KMS-11 (cell line): ENCODE measurements at regions not wholly inside any gene's neighbourhood (a gene's known extent, or its start where the extent isn't known, plus 50 kb on each side); places are given as distances from the start of the nearest gene placed in this dataset.

ENCODE experiments used
- H2AFZ ChIP-seq: fragments of 200-600 bp; sonication (generic); 2 replicates; pipeline ENCODE4 v1.6.1; 2016; ENCODE audit warnings: antibody characterized with exemption, mixed run types, low read depth
- H3K27ac ChIP-seq: fragments of 200-600 bp; sonication (generic); 2 replicates; pipeline ENCODE4 v1.6.1; 2016; ENCODE audit warnings: mild to moderate bottlenecking, mixed run types
- H3K27me3 ChIP-seq: fragments of 200-600 bp; sonication (generic); 2 replicates; pipeline ENCODE4 v1.6.1; 2017; ENCODE audit warnings: mild to moderate bottlenecking, low read depth, mixed run types, moderate library complexity; ENCODE audit not compliant: insufficient read depth
- H3K36me3 ChIP-seq: fragments of 200-600 bp; sonication (generic); 2 replicates; pipeline ENCODE4 v1.6.1; 2017; ENCODE audit warnings: mild to moderate bottlenecking, mixed run types; ENCODE audit not compliant: insufficient read depth
- H3K4me1 ChIP-seq: fragments of 200-600 bp; sonication (generic); 2 replicates; pipeline ENCODE4 v1.6.1; 2016; ENCODE audit warnings: mild to moderate bottlenecking, low read depth, mixed run types; ENCODE audit not compliant: poor library complexity, severe bottlenecking
- H3K4me2 ChIP-seq: fragments of 200-600 bp; sonication (generic); 2 replicates; pipeline ENCODE4 v1.7.0; 2016; ENCODE audit warnings: mild to moderate bottlenecking, mixed run types
- H3K4me3 ChIP-seq: fragments of 200-600 bp; sonication (generic); IDR thresholded peaks from 2 replicates; pipeline ENCODE4 v1.6.1; 2017; ENCODE audit warnings: low read depth, low read length, mixed read lengths; ENCODE audit not compliant: insufficient read depth
- H3K79me2 ChIP-seq: fragments of 200-600 bp; sonication (generic); 2 replicates; pipeline ENCODE4 v1.6.1; 2016; ENCODE audit warnings: low read depth, mixed run types; ENCODE audit not compliant: insufficient read depth
- H3K9ac ChIP-seq: fragments of 200-600 bp; sonication (generic); 2 replicates; pipeline ENCODE4 v1.6.1; 2016; ENCODE audit warnings: mild to moderate bottlenecking, mixed run types
- H4K20me1 ChIP-seq: fragments of 200-600 bp; sonication (generic); 2 replicates; pipeline ENCODE4 v1.6.1; 2016; ENCODE audit warnings: mild to moderate bottlenecking, mixed run types; ENCODE audit not compliant: insufficient read depth
- TF ChIP-seq, protein P1 (sequence below): fragments of 200-600 bp; sonication (generic); conservative IDR thresholded peaks from 2 replicates; pipeline ENCODE4 v1.6.1; 2017; ENCODE audit warnings: low read depth, mild to moderate bottlenecking, antibody characterized with exemption, low read length, moderate library complexity, mixed read lengths

DNA sequence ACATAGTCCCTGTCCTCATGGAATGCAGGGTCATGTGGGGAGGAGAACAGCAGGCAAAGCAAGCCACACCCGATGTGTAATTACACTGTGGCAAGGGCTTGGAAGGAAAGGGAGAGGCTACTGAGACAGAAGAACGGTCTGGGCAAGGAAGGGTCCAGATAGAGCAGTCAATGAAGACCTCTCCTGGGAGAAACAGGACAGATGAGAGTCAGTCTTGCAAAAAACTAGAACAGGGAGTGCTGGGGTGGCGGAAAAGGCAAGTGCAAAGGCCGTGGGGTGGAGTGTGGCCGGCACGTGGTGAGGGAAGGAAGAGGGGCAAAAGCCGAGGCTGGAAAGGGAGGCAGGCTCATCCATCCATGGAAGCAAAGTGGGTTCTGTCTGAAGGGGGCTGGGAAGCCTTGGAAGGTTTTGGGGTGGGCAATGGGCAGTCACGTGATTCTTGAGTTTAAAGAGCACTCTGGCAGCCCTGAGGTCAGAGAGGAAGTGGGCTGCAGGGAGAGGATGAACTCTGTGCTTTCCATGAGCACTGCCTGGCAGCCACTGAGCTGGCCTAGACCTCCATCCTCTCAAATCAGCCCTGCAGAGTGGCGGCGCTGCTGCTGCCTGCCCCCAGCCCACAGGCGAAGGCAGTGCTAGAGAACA lies 182.2 kb downstream of the INHBB start:
- Histone ChIP-seq H3K4me1 (no peaks in the 10 kb centered on the region), H3K4me2 (no peak overlapping the region), H3K27me3 (no peaks in the 10 kb centered on the region), H3K79me2 (no peaks in the 10 kb centered on the region), H3K4me3 (no peak overlapping the region), H3K36me3 (no peaks in the 10 kb centered on the region), H3K27ac (no peak overlapping the region), H2AFZ (no peak overlapping the region), H3K9ac (no peak overlapping the region), H4K20me1 (no peaks in the 10 kb centered on the region)
- TF ChIP-seq, protein P1, sequence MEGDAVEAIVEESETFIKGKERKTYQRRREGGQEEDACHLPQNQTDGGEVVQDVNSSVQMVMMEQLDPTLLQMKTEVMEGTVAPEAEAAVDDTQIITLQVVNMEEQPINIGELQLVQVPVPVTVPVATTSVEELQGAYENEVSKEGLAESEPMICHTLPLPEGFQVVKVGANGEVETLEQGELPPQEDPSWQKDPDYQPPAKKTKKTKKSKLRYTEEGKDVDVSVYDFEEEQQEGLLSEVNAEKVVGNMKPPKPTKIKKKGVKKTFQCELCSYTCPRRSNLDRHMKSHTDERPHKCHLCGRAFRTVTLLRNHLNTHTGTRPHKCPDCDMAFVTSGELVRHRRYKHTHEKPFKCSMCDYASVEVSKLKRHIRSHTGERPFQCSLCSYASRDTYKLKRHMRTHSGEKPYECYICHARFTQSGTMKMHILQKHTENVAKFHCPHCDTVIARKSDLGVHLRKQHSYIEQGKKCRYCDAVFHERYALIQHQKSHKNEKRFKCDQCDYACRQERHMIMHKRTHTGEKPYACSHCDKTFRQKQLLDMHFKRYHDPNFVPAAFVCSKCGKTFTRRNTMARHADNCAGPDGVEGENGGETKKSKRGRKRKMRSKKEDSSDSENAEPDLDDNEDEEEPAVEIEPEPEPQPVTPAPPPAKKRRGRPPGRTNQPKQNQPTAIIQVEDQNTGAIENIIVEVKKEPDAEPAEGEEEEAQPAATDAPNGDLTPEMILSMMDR, result no peak

DNA sequence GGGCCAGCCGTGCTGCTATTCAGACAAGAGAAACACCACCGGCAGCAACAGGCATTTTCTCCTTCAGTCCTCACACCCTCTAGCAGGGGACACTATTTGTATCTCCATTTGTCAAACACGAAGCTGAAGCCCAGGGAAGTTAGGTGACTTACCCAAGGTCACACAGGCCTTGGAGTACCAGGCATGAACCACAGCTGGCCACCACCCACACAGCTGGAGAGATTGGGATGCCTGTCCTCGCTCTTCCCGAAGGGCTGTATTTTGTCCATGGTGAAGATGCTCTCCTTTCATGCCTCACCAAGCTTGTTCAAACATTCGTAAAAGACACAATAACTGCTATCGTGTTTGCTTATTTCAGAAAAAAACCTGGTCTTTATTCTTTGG lies 182.7 kb downstream of the INHBB start:
- no peak overlapping the region for H3K4me2 ChIP-seq
- H3K36me3 ChIP-seq, result no peaks in the 10 kb centered on the region
- no peak overlapping the region for H3K4me3 ChIP-seq
- H4K20me1 ChIP-seq, result no peaks in the 10 kb centered on the region
- no peak overlapping the region for H3K27ac ChIP-seq
- no peak overlapping the region for H2AFZ ChIP-seq
- TF ChIP-seq, protein P1, result no peak
- H3K27me3 ChIP-seq, result no peaks in the 10 kb centered on the region
- no peaks in the 10 kb centered on the region for H3K4me1 ChIP-seq
- no peak overlapping the region for H3K9ac ChIP-seq
- no peaks in the 10 kb centered on the region for H3K79me2 ChIP-seq

DNA sequence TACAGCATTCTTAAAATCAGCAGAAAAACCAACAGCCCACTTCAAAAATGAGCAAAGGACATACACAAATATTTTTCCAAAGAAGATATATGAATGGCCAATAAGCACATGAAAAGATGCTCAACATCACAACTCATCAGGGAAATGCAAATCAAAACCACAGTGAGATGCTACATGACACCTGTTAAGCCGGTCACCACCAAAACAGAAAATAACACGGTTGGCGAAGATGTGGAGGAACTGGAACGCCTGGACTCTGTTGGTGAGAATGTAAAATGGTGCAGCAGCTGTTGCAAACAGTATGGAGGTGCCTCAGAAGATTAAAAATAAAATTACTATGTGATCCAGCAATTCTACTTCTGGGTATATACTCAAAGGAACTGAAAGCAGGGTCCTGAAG lies 184.8 kb downstream of the INHBB start:
- Histone ChIP-seq H4K20me1 (no peaks in the 10 kb centered on the region), H3K4me2 (no peak overlapping the region), H3K9ac (no peak overlapping the region), H3K36me3 (no peaks in the 10 kb centered on the region), H3K4me3 (no peak overlapping the region), H3K4me1 (no peaks in the 10 kb centered on the region), H2AFZ (no peak overlapping the region), H3K27me3 (no peaks in the 10 kb centered on the region), H3K79me2 (no peaks in the 10 kb centered on the region), H3K27ac (no peak overlapping the region)
- TF ChIP-seq, protein P1, result no peak

DNA sequence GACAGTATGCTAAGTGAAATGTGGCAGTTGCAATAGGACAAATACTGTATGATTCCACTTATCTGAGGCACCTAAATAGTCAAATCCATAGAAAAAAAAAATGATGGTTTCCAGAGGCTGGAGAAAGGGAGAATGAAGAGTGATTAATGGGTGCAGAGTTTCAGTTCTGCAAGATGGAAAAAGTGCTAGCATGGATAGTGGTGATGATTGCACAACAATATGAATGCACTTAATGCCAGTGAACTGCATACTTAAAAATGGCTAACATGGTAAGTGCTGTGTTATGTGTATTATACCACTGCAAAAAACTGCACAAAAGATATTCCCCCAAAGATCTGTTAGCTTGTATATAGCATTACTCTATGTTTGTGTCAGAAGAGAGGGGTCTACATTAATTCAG lies 185.4 kb downstream of the INHBB start:
- Histone ChIP-seq H3K4me2 (no peak overlapping the region), H3K4me1 (no peaks in the 10 kb centered on the region), H3K36me3 (no peaks in the 10 kb centered on the region), H3K79me2 (no peaks in the 10 kb centered on the region), H3K27ac (no peak overlapping the region), H3K9ac (no peak overlapping the region), H3K27me3 (no peaks in the 10 kb centered on the region), H4K20me1 (no peaks in the 10 kb centered on the region), H2AFZ (no peak overlapping the region), H3K4me3 (no peak overlapping the region)
- TF ChIP-seq, protein P1, result no peak
